Memory B cell (primary cell): ENCODE measurements at regions not wholly inside any gene's neighbourhood (a gene's known extent, or its start where the extent isn't known, plus 50 kb on each side); places are given as distances from the start of the nearest gene placed in this dataset.

ENCODE experiments used
- ATAC-seq: fragments of 150-1000 bp; cut with Tn5 transposase; 2 replicates; pipeline ENCODE4 v1.10.0; 2021; ENCODE audit warnings: low read depth, mild to moderate bottlenecking, moderate library complexity
- DNase-seq, 2 donors: peaks; one replicate each; pipeline ENCODE4 v3.0.0; 2022; ENCODE audit warnings: low spot score in 2 of 2
- H3K27ac Mint-ChIP-seq: one replicate; pipeline ENCODE4 v1.8.0; 2022; ENCODE audit warnings: mild to moderate bottlenecking, moderate library complexity, mixed read lengths
- H3K27me3 Mint-ChIP-seq: one replicate; pipeline ENCODE4 v1.8.0; 2022; ENCODE audit warnings: mixed read lengths
- H3K36me3 Mint-ChIP-seq: one replicate; pipeline ENCODE4 v1.8.0; 2022; ENCODE audit warnings: mild to moderate bottlenecking, mixed read lengths
- H3K4me1 Mint-ChIP-seq: one replicate; pipeline ENCODE4 v1.8.0; 2022; ENCODE audit warnings: mixed read lengths
- H3K4me3 Mint-ChIP-seq: one replicate; pipeline ENCODE4 v1.8.0; 2022; ENCODE audit warnings: mild to moderate bottlenecking, moderate library complexity, mixed read lengths
- H3K9me3 Mint-ChIP-seq: one replicate; pipeline ENCODE4 v1.8.0; 2022; ENCODE audit warnings: mixed read lengths

DNA sequence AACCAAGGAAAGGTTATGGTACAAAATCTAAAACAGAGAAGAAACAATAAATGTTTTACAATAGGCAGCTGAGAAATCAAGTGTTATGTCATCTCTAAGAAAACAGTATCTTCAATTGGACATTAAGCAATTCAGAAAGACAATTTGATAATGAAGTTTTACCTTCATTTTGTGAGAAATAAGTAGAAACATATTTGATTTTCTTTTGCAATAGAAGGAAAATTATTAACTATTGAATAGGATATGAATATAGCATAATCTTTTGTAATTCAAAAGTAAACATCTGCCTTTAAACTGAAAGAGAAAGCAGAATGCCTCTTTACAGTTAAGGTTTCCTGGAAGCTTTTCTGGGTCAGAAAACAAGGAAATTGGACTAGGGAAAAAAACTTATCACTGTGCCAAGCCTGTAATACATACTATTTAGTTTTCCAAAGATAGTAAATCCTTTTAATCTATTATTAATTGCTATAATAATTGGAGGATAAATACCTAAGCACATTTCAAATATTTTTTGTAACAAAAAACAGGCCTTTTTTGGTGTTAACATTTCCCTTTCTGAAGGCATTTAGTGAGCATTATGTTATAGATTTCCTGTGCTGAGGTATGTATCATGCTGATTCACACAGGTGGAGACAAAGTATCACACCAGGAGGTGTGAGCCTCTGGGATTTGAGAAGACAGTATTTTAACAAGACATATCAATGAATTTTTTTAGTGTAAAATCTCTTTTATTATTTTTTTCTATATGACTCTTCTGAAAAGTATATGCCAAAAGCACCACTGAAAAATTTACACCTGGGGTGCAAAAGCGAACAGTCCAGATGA, 947.0 kb upstream of the CDH2 start:
- no peaks in the 10 kb centered on the region for H3K27me3 Mint-ChIP-seq
- no peak overlapping the region for H3K27ac Mint-ChIP-seq
- no peaks in the 10 kb centered on the region for H3K36me3 Mint-ChIP-seq
- H3K4me1 Mint-ChIP-seq, result no peaks in the 10 kb centered on the region
- peaks cover 3% of the 10 kb centered on the region for H3K9me3 Mint-ChIP-seq
- no peak for DNase-seq
- no peak for ATAC-seq
- H3K4me3 Mint-ChIP-seq, result no peak overlapping the region

GRCh38 chr18:29104671-29105070, 927.7 kb upstream of the CDH2 start:
- Mint-ChIP-seq H3K27me3 (no peaks in the 10 kb centered on the region), H3K4me3 (no peak overlapping the region), H3K27ac (no peak overlapping the region), H3K4me1 (no peaks in the 10 kb centered on the region), H3K36me3 (no peaks in the 10 kb centered on the region), H3K9me3 (peaks cover 2% of the 10 kb centered on the region)
- DNase-seq (no peak), ATAC-seq (no peak)

DNA sequence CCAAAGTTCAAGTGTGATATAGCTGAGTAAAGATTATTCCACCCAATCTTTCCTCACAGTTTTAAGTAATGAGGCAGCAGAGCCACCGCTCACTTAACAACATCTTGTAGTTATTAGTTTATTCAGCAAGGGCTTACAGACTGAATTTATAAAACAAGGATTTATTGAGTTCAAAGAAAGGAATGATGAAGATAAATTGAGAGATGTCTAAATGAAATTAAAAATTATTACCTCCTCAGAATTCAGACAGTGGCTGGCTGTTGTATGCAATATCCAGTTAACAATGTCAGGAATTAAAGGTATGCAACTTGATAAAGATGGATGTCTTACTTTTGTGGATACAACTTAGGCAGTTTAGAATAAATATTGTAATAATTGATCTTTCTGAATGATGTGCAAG, 927.3 kb upstream of the CDH2 start:
- Mint-ChIP-seq H3K36me3 (no peaks in the 10 kb centered on the region), H3K27ac (no peak overlapping the region), H3K9me3 (peaks cover 2% of the 10 kb centered on the region), H3K27me3 (no peaks in the 10 kb centered on the region), H3K4me1 (no peaks in the 10 kb centered on the region), H3K4me3 (no peak overlapping the region)
- ATAC-seq (no peak), DNase-seq (no peak)

DNA sequence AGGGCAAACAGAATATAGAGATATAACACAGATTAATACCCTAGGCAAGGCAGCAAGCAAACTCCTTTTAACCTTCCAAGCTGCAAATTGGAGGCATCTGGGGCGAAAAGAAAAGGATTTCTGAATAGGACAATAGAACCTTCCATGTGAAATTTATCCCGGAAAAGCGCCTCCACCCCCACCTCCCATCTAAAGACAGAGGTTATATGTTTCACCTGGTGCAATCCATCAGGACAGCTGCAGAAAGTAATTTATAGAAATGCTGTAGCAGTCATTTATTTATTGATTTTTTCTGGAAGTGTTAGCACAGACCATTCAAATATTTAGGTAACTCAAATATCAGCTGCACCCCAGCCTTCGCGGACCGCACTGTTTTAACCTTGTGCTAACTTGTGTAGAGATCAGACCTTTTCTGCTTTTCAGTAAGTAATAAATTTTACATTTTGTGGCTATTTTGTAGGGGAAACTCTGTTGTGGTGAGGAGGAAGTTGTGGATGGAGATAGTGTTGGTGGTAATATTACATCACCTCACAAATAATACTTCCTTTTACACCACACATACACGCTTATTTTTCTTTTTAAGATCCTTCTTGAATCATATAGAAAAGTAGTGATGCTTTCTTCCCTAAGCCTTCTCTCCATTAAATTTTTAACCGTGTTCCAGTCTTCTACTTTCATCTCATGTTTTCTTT, 919.3 kb upstream of the CDH2 start:
- ATAC-seq, result no peak
- Mint-ChIP-seq H3K27me3 (no peaks in the 10 kb centered on the region), H3K4me1 (no peaks in the 10 kb centered on the region), H3K36me3 (no peaks in the 10 kb centered on the region), H3K4me3 (no peak overlapping the region), H3K9me3 (peaks cover 2% of the 10 kb centered on the region), H3K27ac (no peak overlapping the region)
- DNase-seq, result no peak

DNA sequence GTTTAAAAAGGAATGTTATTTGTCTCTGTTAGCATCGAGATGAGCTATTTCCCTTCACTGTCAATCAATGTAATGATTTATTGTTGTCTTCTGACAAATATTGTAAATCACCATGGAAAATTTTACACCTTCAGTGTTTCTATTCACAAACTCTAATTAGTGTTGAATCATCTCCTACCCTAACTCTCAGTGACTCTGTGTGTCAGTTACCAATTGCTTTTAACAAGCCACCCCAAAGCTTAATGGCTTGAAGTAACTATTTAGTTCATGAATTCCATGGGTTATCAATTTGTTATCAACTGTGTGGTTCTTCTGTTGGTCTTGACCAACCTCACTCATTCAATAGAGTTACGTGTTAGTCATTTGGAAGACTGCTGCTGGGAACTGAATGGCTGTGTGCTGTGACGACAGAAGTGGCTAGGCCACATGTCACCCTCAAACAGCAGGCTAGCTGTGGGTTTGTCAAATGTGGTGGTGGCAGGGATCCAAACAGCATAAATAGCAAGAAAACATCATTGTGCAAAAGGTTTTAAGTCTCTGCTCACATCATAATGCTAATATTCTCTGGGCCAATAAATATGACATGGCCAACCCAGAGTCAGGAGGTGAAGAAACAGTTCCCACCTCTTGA, 910.8 kb upstream of the CDH2 start:
- no peaks in the 10 kb centered on the region for H3K36me3 Mint-ChIP-seq
- ATAC-seq (no peak), DNase-seq (no peak)
- H3K4me3 Mint-ChIP-seq, result no peak overlapping the region
- no peaks in the 10 kb centered on the region for H3K4me1 Mint-ChIP-seq
- H3K9me3 Mint-ChIP-seq, result peaks cover 7% of the 10 kb centered on the region
- no peaks in the 10 kb centered on the region for H3K27me3 Mint-ChIP-seq
- H3K27ac Mint-ChIP-seq, result no peak overlapping the region

DNA sequence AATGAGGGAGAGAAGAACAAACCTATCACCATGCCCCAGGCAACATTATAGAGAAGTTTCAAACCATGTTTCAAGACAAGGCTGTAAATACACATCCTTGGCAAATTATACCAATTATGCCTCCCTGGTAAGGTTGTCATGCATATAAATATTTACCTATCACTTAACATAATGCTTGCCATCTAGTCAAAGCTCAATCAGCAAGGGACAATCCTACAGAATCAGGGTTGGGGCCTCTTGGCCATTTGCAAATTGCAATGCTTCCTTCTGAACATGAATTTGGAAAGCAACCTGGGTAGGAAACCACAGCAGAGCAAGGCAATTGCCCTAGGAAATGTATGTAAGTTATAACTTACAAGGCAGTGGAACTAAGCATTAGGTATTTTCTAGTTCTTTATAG, 907.2 kb upstream of the CDH2 start:
- H3K36me3 Mint-ChIP-seq, result no peaks in the 10 kb centered on the region
- no peak for ATAC-seq

DNA sequence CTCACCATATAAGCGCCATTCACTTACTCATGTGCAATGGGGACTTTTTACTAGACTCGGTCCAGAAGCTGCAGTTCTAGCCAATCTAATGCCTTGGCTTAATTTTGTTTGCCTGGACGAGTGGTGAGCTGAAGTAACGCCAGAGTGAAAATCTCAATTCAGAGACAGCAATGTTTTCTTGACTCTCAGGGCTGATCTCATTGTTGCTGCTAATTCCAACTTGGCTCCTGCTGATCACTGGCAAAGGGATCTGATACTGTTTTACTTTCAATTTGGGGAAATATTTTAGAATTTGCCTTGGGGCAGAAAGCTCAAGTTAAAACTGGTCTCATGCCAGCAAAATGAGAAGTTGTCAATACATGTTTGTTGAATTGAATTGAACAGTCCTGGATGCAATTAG, 906.6 kb upstream of the CDH2 start:
- DNase-seq, result no peak
- Mint-ChIP-seq H3K9me3 (peaks cover 3% of the 10 kb centered on the region), H3K27ac (no peak overlapping the region), H3K27me3 (no peaks in the 10 kb centered on the region), H3K4me3 (no peak overlapping the region), H3K4me1 (no peaks in the 10 kb centered on the region), H3K36me3 (no peaks in the 10 kb centered on the region)
- ATAC-seq, result no peak

More for the DNA sequence above, 907.2 kb upstream of the CDH2 start:
- Mint-ChIP-seq H3K4me3 (no peak overlapping the region), H3K27ac (no peak overlapping the region), H3K4me1 (no peaks in the 10 kb centered on the region), H3K27me3 (no peaks in the 10 kb centered on the region), H3K9me3 (peaks cover 5% of the 10 kb centered on the region)
- no peak for DNase-seq

GRCh38 chr18:29080946-29081345, 904.0 kb upstream of the CDH2 start:
- DNase-seq (no peak), ATAC-seq (no peak)
- no peak overlapping the region for H3K4me3 Mint-ChIP-seq
- H3K4me1 Mint-ChIP-seq, result no peaks in the 10 kb centered on the region
- peaks cover 2% of the 10 kb centered on the region for H3K9me3 Mint-ChIP-seq
- H3K36me3 Mint-ChIP-seq, result no peaks in the 10 kb centered on the region
- no peak overlapping the region for H3K27ac Mint-ChIP-seq
- no peaks in the 10 kb centered on the region for H3K27me3 Mint-ChIP-seq

DNA sequence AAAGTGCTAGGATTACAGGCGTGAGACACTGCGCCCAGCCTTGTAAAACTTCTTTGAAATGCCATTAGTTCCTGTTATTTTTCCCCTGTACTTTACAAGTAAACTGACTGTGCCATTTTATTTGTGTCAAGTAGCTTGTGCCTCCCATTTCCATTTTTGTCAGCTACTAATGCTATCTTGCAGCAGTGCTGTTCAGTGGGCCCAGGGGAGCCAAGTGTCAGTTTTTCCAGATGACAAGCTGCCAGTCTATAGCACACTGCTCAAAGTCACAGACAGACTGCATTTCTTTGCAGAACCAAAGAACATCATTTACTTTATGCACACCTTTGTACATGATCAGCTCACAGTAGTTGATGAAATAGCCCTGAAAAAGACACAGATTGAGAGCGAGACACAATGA, 901.3 kb upstream of the CDH2 start:
- Mint-ChIP-seq H3K4me1 (no peaks in the 10 kb centered on the region), H3K27me3 (no peaks in the 10 kb centered on the region), H3K4me3 (no peak overlapping the region), H3K27ac (no peak overlapping the region), H3K9me3 (peaks cover 2% of the 10 kb centered on the region), H3K36me3 (no peaks in the 10 kb centered on the region)
- ATAC-seq (no peak), DNase-seq (no peak)

GRCh38 chr18:29077344-29077743, 900.4 kb upstream of the CDH2 start:
- DNase-seq (no peak), ATAC-seq (no peak)
- Mint-ChIP-seq H3K36me3 (no peaks in the 10 kb centered on the region), H3K27ac (no peak overlapping the region), H3K4me1 (no peaks in the 10 kb centered on the region), H3K9me3 (peaks cover 2% of the 10 kb centered on the region), H3K4me3 (no peak overlapping the region), H3K27me3 (no peaks in the 10 kb centered on the region)

DNA sequence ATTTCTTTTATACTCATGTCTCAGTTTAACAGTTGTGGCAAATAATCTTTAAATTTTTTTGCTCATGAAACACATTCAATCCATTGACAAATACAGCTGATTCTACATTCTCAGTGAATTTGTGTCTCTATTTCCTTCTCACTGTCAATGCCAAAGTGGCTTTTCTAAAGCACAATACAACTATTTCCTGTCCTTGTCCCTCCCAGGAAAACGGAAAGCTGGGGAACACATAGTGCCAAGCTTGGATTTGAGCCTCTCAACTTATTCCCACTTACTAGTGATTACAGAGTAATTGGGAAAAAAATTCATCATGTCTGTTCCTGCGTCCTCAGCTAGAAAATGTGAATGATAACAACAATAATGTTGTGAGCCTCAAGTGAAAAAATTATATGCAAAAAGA, 899.7 kb upstream of the CDH2 start:
- Mint-ChIP-seq H3K36me3 (no peaks in the 10 kb centered on the region), H3K9me3 (peaks cover 4% of the 10 kb centered on the region), H3K4me1 (no peaks in the 10 kb centered on the region), H3K27me3 (no peaks in the 10 kb centered on the region), H3K27ac (no peak overlapping the region), H3K4me3 (no peak overlapping the region)
- no peak for DNase-seq
- ATAC-seq, result no peak

DNA sequence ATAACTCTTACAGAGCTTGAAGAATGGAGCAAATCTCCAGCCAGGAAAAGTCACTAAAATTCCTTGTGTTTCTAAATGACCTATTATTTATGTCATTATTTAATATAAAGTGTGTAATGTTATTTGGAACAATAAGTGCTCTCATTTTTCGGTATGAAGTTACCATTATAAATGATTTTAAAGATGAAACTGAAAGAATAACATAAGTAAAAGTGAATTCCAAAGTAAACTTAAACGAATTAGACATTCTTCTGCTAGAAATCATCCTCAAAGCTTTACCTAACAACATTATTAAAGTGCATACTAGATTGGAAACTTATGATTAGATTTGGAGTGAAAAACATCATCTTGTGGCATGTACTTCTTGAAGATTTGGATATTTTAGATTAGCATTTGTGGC, 897.2 kb upstream of the CDH2 start:
- no peaks in the 10 kb centered on the region for H3K4me1 Mint-ChIP-seq
- H3K36me3 Mint-ChIP-seq, result no peaks in the 10 kb centered on the region
- ATAC-seq (no peak), DNase-seq (no peak)
- peaks cover 4% of the 10 kb centered on the region for H3K9me3 Mint-ChIP-seq
- H3K4me3 Mint-ChIP-seq, result no peak overlapping the region
- H3K27ac Mint-ChIP-seq, result no peak overlapping the region
- no peaks in the 10 kb centered on the region for H3K27me3 Mint-ChIP-seq

- no peaks in the 10 kb centered on the region for H3K4me1 Mint-ChIP-seq
- ATAC-seq (no peak), DNase-seq (no peak)
- peaks cover 3% of the 10 kb centered on the region for H3K9me3 Mint-ChIP-seq
- no peaks in the 10 kb centered on the region for H3K36me3 Mint-ChIP-seq
- no peaks in the 10 kb centered on the region for H3K27me3 Mint-ChIP-seq
- no peak overlapping the region for H3K4me3 Mint-ChIP-seq
- H3K27ac Mint-ChIP-seq, result no peak overlapping the region
Observed at GRCh38 chr18:29071869-29072268, 894.9 kb upstream of the CDH2 start.

GRCh38 chr18:29063346-29063745, 886.4 kb upstream of the CDH2 start:
- DNase-seq (no peak), ATAC-seq (no peak)
- no peak overlapping the region for H3K27ac Mint-ChIP-seq
- H3K4me1 Mint-ChIP-seq, result no peaks in the 10 kb centered on the region
- H3K4me3 Mint-ChIP-seq, result no peak overlapping the region
- no peaks in the 10 kb centered on the region for H3K27me3 Mint-ChIP-seq
- H3K36me3 Mint-ChIP-seq, result no peaks in the 10 kb centered on the region
- H3K9me3 Mint-ChIP-seq, result peaks cover 9% of the 10 kb centered on the region
